ENCODE measurements at regions not wholly inside any gene's neighbourhood (a gene's known extent, or its start where the extent isn't known, plus 50 kb on each side); places are given as distances from the start of the nearest gene placed in this dataset.

GRCh38 chr11:127379686-127380085, 379.1 kb upstream of the KIRREL3 start:
- intact Hi-C loops (cut with DNase I), result no loop called here
- TF ChIP-seq POLR2A (IDR thresholded peaks at IDR 0.05) (no peak), CTCF (IDR thresholded peaks at IDR 0.05) (no peak)
- H3K4me1 ChIP-seq, result no peaks in the 10 kb centered on the region
- H3K9me3 ChIP-seq, result no peaks in the 10 kb centered on the region
- 80 to 83% methylated on average over 2 of the region's 2 CpGs for WGBS, 2 donors
- no peak overlapping the region for H3K4me3 ChIP-seq
- no peaks in the 10 kb centered on the region for H3K36me3 ChIP-seq
- no peaks in the 10 kb centered on the region for H3K27me3 ChIP-seq
- no peak overlapping the region for H3K27ac ChIP-seq
- no peak for DNase-seq

GRCh38 chr11:127376301-127376700, 375.7 kb upstream of the KIRREL3 start:
- intact Hi-C loops (cut with DNase I), result no loop called here
- Histone ChIP-seq H3K27me3 (no peaks in the 10 kb centered on the region), H3K27ac (no peak overlapping the region), H3K36me3 (no peaks in the 10 kb centered on the region), H3K9me3 (no peaks in the 10 kb centered on the region), H3K4me1 (no peaks in the 10 kb centered on the region), H3K4me3 (no peak overlapping the region)
- WGBS, 2 donors, result 80 to 90% methylated on average over 2 of the region's 2 CpGs
- no peak for DNase-seq
- TF ChIP-seq POLR2A (IDR thresholded peaks at IDR 0.05), result no peak
- TF ChIP-seq CTCF (IDR thresholded peaks at IDR 0.05), result no peak

- intact Hi-C loops (cut with DNase I), result no loop called here
- no peaks in the 10 kb centered on the region for H3K9me3 ChIP-seq
- no peaks in the 10 kb centered on the region for H3K27me3 ChIP-seq
- H3K27ac ChIP-seq, result no peak overlapping the region
- no peak for TF ChIP-seq CTCF (IDR thresholded peaks at IDR 0.05)
- no peaks in the 10 kb centered on the region for H3K36me3 ChIP-seq
- H3K4me1 ChIP-seq, result no peaks in the 10 kb centered on the region
- DNase-seq, result no peak
- H3K4me3 ChIP-seq, result no peak overlapping the region
- 85 to 90% methylated on average over 8 of the region's 8 CpGs for WGBS, 2 donors
These were observed 368.8 kb upstream of the KIRREL3 start for GRCh38 chr11:127369356-127369755.

GRCh38 chr11:127362754-127363308, 362.3 kb upstream of the KIRREL3 start:
- DNase-seq, result no peak
- H3K9me3 ChIP-seq, result no peaks in the 10 kb centered on the region
- no peak overlapping the region for H3K4me3 ChIP-seq
- no peaks in the 10 kb centered on the region for H3K36me3 ChIP-seq
- WGBS, 2 donors, result 89 to 91% methylated on average over 11 to 13 of the region's 14 CpGs
- intact Hi-C loops (cut with DNase I), result no loop called here
- peaks cover 0 to 6% (median 0%) of the 10 kb centered on the region in 4 donors for H3K27me3 ChIP-seq
- no peak for TF ChIP-seq CTCF (IDR thresholded peaks at IDR 0.05)
- no peak for TF ChIP-seq POLR2A (IDR thresholded peaks at IDR 0.05)
- no peaks in the 10 kb centered on the region for H3K4me1 ChIP-seq
- no peak overlapping the region for H3K27ac ChIP-seq

- WGBS, 2 donors, result 87 to 89% methylated on average over 7 of the region's 7 CpGs
- peaks cover 0 to 6% (median 0%) of the 10 kb centered on the region in 4 donors for H3K27me3 ChIP-seq
- H3K36me3 ChIP-seq, result no peaks in the 10 kb centered on the region
- no peaks in the 10 kb centered on the region for H3K4me1 ChIP-seq
- TF ChIP-seq CTCF (IDR thresholded peaks at IDR 0.05), result no peak
- no peak for TF ChIP-seq POLR2A (IDR thresholded peaks at IDR 0.05)
- no peak for DNase-seq
- no peak overlapping the region for H3K4me3 ChIP-seq
- intact Hi-C loops (cut with DNase I), result no loop called here
- no peaks in the 10 kb centered on the region for H3K9me3 ChIP-seq
- H3K27ac ChIP-seq, result no peak overlapping the region
These were observed 357.6 kb upstream of the KIRREL3 start for GRCh38 chr11:127358160-127358559.
